ENCODE measurements at regions not wholly inside any gene's neighbourhood (a gene's known extent, or its start where the extent isn't known, plus 50 kb on each side); places are given as distances from the start of the nearest gene placed in this dataset.
"Not testable (repeated sequence)": the region's sequence is repeated elsewhere in the genome, so short reads cannot be mapped to it uniquely, and the experiment has no call there.

- TF ChIP-seq CTCF (IDR thresholded peaks at IDR 0.05; ENCODE audit: low read depth, low read length), result 0 out of 2 replicates have a peak, but pooled peaks have one; percentile 4
- TF ChIP-seq EZH2phosphoT487 (IDR thresholded peaks at IDR 0.05; ENCODE audit: low read depth), result not testable (repeated sequence)
Observed at GRCh38 chr16:88241404-88242311, 141.1 kb upstream of the ZNF469 start.
